Vagina (tissue), 2 donors: ENCODE measurements at regions not wholly inside any gene's neighbourhood (a gene's known extent, or its start where the extent isn't known, plus 50 kb on each side); places are given as distances from the start of the nearest gene placed in this dataset.

Experiments used
- CTCF ChIP-seq, 3 experiments: fragments of 450-650 bp in 2 of 3; fragments of 200-600 bp in 1 of 3; sonication (generic) in 1 of 3; IDR thresholded peaks; one replicate each; pipeline ENCODE4 v1.5.1; 2017 to 2019; ENCODE audit warnings: antibody characterized with exemption in 3 of 3, mild to moderate bottlenecking in 2 of 3, moderate library complexity in 2 of 3
- POLR2A ChIP-seq, 2 donors: fragments of 450-650 bp; IDR thresholded peaks; one replicate each; pipeline ENCODE4 v1.6.1; 2017; ENCODE audit warnings: antibody characterized with exemption in 2 of 2, mild to moderate bottlenecking in 2 of 2, moderate library complexity in 2 of 2
- POLR2AphosphoS5 ChIP-seq, 2 donors: sonication (generic); formaldehyde crosslinking; IDR thresholded peaks; one replicate each; pipeline ENCODE4 v1.9.0; 2017; ENCODE audit warnings: antibody characterized with exemption in 2 of 2, mild to moderate bottlenecking in 2 of 2, low read depth in 1 of 2; ENCODE audit not compliant: insufficient read depth in 1 of 2

- TF ChIP-seq CTCF (IDR thresholded peaks at IDR 0.05) (no peak), POLR2A (IDR thresholded peaks at IDR 0.05) (no peak), POLR2AphosphoS5 (IDR thresholded peaks at IDR 0.05; ENCODE audit: insufficient read depth in 1 of 2, low read depth in 1 of 2) (no peak)
These were observed 313.2 kb downstream of the PTTG2 start for GRCh38 chr4:38273407-38273806.
